Gastrocnemius medialis (tissue), 4 donors: ENCODE measurements at regions not wholly inside any gene's neighbourhood (a gene's known extent, or its start where the extent isn't known, plus 50 kb on each side); places are given as distances from the start of the nearest gene placed in this dataset.

ENCODE experiments used
- POLR2A ChIP-seq, 2 donors: fragments of 450-650 bp; IDR thresholded peaks; one replicate each; pipeline ENCODE4 v1.6.1; 2017; ENCODE audit warnings: antibody characterized with exemption in 2 of 2, mild to moderate bottlenecking in 2 of 2, moderate library complexity in 2 of 2
- TF ChIP-seq, protein P1 (sequence below), 5 experiments: fragments of 450-650 bp in 3 of 5; fragments of 200-600 bp in 2 of 5; sonication (generic) in 2 of 5; IDR thresholded peaks in 4 of 5; conservative IDR thresholded peaks in 1 of 5; 1 replicate in 4 of 5; 2 replicates in 1 of 5; pipeline ENCODE4 v1.5.1; 2016 to 2019; ENCODE audit warnings: antibody characterized with exemption in 5 of 5, mild to moderate bottlenecking in 3 of 5, moderate library complexity in 3 of 5

DNA sequence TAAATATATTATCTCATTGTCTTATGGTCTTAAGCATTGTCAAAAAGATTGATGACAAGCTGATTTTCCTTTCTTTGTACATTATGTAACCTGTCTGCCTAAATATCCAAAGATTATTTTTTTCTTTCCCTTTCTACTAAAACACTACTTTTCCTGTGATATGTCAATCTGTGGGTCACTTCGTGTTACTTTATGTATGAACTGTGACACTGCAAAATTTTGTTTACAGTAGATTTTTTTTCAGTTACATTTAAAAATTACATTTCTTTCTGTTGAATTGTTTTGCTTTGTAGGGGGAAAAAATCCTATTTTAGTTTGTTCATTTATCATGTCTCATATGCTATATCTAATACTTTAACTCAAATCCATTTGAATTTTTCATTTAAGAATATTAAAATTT lies 392.3 kb upstream of the ATXN7L3B start:
- TF ChIP-seq, protein P1, sequence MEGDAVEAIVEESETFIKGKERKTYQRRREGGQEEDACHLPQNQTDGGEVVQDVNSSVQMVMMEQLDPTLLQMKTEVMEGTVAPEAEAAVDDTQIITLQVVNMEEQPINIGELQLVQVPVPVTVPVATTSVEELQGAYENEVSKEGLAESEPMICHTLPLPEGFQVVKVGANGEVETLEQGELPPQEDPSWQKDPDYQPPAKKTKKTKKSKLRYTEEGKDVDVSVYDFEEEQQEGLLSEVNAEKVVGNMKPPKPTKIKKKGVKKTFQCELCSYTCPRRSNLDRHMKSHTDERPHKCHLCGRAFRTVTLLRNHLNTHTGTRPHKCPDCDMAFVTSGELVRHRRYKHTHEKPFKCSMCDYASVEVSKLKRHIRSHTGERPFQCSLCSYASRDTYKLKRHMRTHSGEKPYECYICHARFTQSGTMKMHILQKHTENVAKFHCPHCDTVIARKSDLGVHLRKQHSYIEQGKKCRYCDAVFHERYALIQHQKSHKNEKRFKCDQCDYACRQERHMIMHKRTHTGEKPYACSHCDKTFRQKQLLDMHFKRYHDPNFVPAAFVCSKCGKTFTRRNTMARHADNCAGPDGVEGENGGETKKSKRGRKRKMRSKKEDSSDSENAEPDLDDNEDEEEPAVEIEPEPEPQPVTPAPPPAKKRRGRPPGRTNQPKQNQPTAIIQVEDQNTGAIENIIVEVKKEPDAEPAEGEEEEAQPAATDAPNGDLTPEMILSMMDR (IDR thresholded peaks at IDR 0.05 in 4 of 5, conservative IDR thresholded peaks at IDR 0.05 in 1 of 5) = no peak
- TF ChIP-seq POLR2A (IDR thresholded peaks at IDR 0.05) = no peak
